H1 (cell line): ENCODE measurements at regions not wholly inside any gene's neighbourhood (a gene's known extent, or its start where the extent isn't known, plus 50 kb on each side); places are given as distances from the start of the nearest gene placed in this dataset.

ENCODE experiments used
- CTCF ChIA-PET: fragments of 300-600 bp; sonication (Branson Sonifier 250); formaldehyde crosslinking; loops from one replicate; lab custom pipeline; 2021; ENCODE audit not compliant: partially characterized antibody; lab: Charles Lee
- POLR2A ChIA-PET: fragments of 300-600 bp; sonication (Branson Sonifier 250); formaldehyde crosslinking; loops from one replicate; lab custom pipeline; 2021; ENCODE audit warnings: inconsistent platforms; ENCODE audit not compliant: partially characterized antibody; lab: Charles Lee
- DNase-seq, 2 experiments: peaks; one replicate each; pipeline versions ENCODE4 v3.0.0 to v3.0.0-alpha.2; 2010 to 2022; ENCODE audit warnings: low spot score in 2 of 2, low read depth in 1 of 2, mixed read lengths in 1 of 2
- FAIRE-seq: peaks from 2 replicates; lab custom pipeline; 2011; peaks lifted over from hg19 to GRCh38; lab: Jason Lieb, UNC
- H2AFZ ChIP-seq: 2 replicates; pipeline ENCODE4 v1.8.1; 2012; ENCODE audit warnings: low read length, inconsistent platforms
- H2AK5ac ChIP-seq: 2 replicates; pipeline ENCODE4 v1.6.1; 2013; ENCODE audit warnings: low read depth, low read length
- H2BK120ac ChIP-seq: replicated peaks from 2 replicates; pipeline ENCODE3; 2013; ENCODE audit warnings: low read depth, low read length, inconsistent platforms
- H2BK12ac ChIP-seq: 2 replicates; pipeline ENCODE4 v1.6.1; 2013; ENCODE audit warnings: low read depth, low read length
- H2BK15ac ChIP-seq: 2 replicates; pipeline ENCODE4 v1.6.1; 2013; ENCODE audit warnings: low read length
- H2BK20ac ChIP-seq: 2 replicates; pipeline ENCODE4 v1.6.1; 2013; ENCODE audit warnings: low read length
- H2BK5ac ChIP-seq: 2 replicates; pipeline ENCODE4 v1.6.1; 2013; ENCODE audit warnings: low read depth, low read length
- H3K14ac ChIP-seq: 2 replicates; pipeline ENCODE4 v1.6.1; 2013; ENCODE audit warnings: inconsistent platforms; ENCODE audit not compliant: insufficient read length
- H3K18ac ChIP-seq: 2 replicates; pipeline ENCODE4 v1.6.1; 2013; ENCODE audit warnings: low read length; ENCODE audit errors: extremely low read depth
- H3K23ac ChIP-seq: 2 replicates; pipeline ENCODE4 v1.6.1; 2013; ENCODE audit warnings: inconsistent platforms; ENCODE audit not compliant: insufficient read length
- H3K23me2 ChIP-seq: 2 replicates; pipeline ENCODE4 v1.6.1; 2013; ENCODE audit warnings: low read depth, low read length
- H3K27ac ChIP-seq: 2 replicates; pipeline ENCODE4 v1.6.1; 2011; ENCODE audit warnings: low read depth, low read length, inconsistent platforms
- H3K27me3 ChIP-seq, 4 experiments: replicated peaks in 1 of 4; 1 replicate in 1 of 4; 2 replicates in 3 of 4; pipeline versions ENCODE4 v1.6.1 to v1.8.1; 2011 to 2013; ENCODE audit warnings: low read length in 3 of 4, mild to moderate bottlenecking in 3 of 4, inconsistent platforms in 2 of 4, mixed read lengths in 2 of 4, moderate library complexity in 1 of 4; ENCODE audit not compliant: control insufficient read depth in 3 of 4, insufficient read depth in 3 of 4; ENCODE audit errors: extremely low read depth in 1 of 4
- H3K36me3 ChIP-seq, 4 experiments: 2 replicates each; pipeline versions ENCODE4 v1.6.1 to v1.8.1; 2011 to 2013; ENCODE audit warnings: mild to moderate bottlenecking in 4 of 4, low read length in 3 of 4, moderate library complexity in 2 of 4, control low read depth in 1 of 4, inconsistent platforms in 1 of 4; ENCODE audit not compliant: insufficient read depth in 4 of 4, control insufficient read depth in 2 of 4
- H3K4ac ChIP-seq: replicated peaks from 2 replicates; pipeline ENCODE3; 2013; ENCODE audit warnings: low read length, low read depth, mixed read lengths, inconsistent platforms; ENCODE audit not compliant: insufficient read length
- H3K4me1 ChIP-seq, 4 experiments: replicated peaks in 1 of 4; 1 replicate in 1 of 4; 2 replicates in 3 of 4; pipeline versions ENCODE4 v1.6.1 to v1.8.1; 2011 to 2013; ENCODE audit warnings: low read length in 3 of 4, inconsistent platforms in 2 of 4, mixed read lengths in 1 of 4; ENCODE audit not compliant: insufficient read depth in 4 of 4, control insufficient read depth in 3 of 4
- H3K4me2 ChIP-seq, 2 experiments: 2 replicates each; pipeline versions ENCODE4 v1.6.1 to v1.8.1; 2011 to 2013; ENCODE audit warnings: low read depth in 2 of 2, low read length in 2 of 2, control low read depth in 1 of 2, inconsistent platforms in 1 of 2, mild to moderate bottlenecking in 1 of 2; ENCODE audit not compliant: insufficient read depth in 1 of 2
- H3K4me3 ChIP-seq, 4 experiments: fragments of 200-600, 300-600 bp in 1 of 4; sonication (generic), shearing (Covaris generic), sonication (Bioruptor Twin) in 1 of 4; 2 replicates each; pipeline versions ENCODE4 v1.5.1 to v1.8.1; 2011 to 2016; ENCODE audit warnings: low read length in 4 of 4, low read depth in 3 of 4, control low read depth in 2 of 4, inconsistent platforms in 2 of 4, mild to moderate bottlenecking in 2 of 4, mixed read lengths in 1 of 4, moderate library complexity in 1 of 4; ENCODE audit not compliant: insufficient read depth in 2 of 4; ENCODE audit errors: extremely low read depth in 1 of 4
- H3K56ac ChIP-seq: replicated peaks from 2 replicates; pipeline ENCODE3; 2013; ENCODE audit warnings: low read depth, mild to moderate bottlenecking, mixed read lengths, low read length, inconsistent platforms; ENCODE audit not compliant: insufficient read length
- H3K79me1 ChIP-seq: 2 replicates; pipeline ENCODE4 v1.6.1; 2013; ENCODE audit warnings: low read depth, low read length, control low read depth
- H3K79me2 ChIP-seq, 2 experiments: 2 replicates each; pipeline versions ENCODE4 v1.6.1 to v1.8.1; 2012 to 2013; ENCODE audit warnings: low read length in 2 of 2, mild to moderate bottlenecking in 2 of 2, inconsistent platforms in 1 of 2; ENCODE audit not compliant: insufficient read depth in 2 of 2, control insufficient read depth in 1 of 2
- H3K9ac ChIP-seq, 4 experiments: replicated peaks in 1 of 4; 1 replicate in 1 of 4; 2 replicates in 3 of 4; pipeline versions ENCODE4 v1.6.1 to v1.8.1; 2011 to 2013; ENCODE audit warnings: low read depth in 3 of 4, low read length in 3 of 4, control low read depth in 2 of 4, mild to moderate bottlenecking in 2 of 4, moderate library complexity in 2 of 4, inconsistent platforms in 1 of 4; ENCODE audit errors: extremely low read depth in 1 of 4
- H3K9me3 ChIP-seq, 2 experiments: 2 replicates each; pipeline versions ENCODE4 v1.6.1 to v1.8.1; 2012 to 2013; ENCODE audit warnings: mild to moderate bottlenecking in 2 of 2, moderate library complexity in 2 of 2, control low read depth in 1 of 2, inconsistent platforms in 1 of 2, low read depth in 1 of 2, low read length in 1 of 2, mixed read lengths in 1 of 2; ENCODE audit not compliant: insufficient read depth in 2 of 2
- H4K20me1 ChIP-seq, 2 experiments: replicated peaks in 1 of 2; 2 replicates each; pipeline versions ENCODE3 to v1.8.1; 2011 to 2013; ENCODE audit warnings: inconsistent platforms in 2 of 2, low read length in 2 of 2, mild to moderate bottlenecking in 1 of 2; ENCODE audit not compliant: insufficient read depth in 2 of 2, control insufficient read depth in 1 of 2
- H4K5ac ChIP-seq: 2 replicates; pipeline ENCODE4 v1.6.1; 2013; ENCODE audit warnings: low read length, low read depth, mixed read lengths, inconsistent platforms; ENCODE audit not compliant: insufficient read length
- H4K8ac ChIP-seq: 2 replicates; pipeline ENCODE4 v1.8.0; 2013; ENCODE audit warnings: mild to moderate bottlenecking, moderate library complexity, low read length, inconsistent platforms; ENCODE audit not compliant: insufficient read depth; ENCODE audit errors: extremely low read depth
- H4K91ac ChIP-seq: replicated peaks from 2 replicates; pipeline ENCODE3; 2013; ENCODE audit warnings: low read length, mixed read lengths, inconsistent platforms; ENCODE audit not compliant: insufficient read length
- ASH2L ChIP-seq: fragments of 200-600, 300-600 bp; sonication (generic); IDR thresholded peaks from one replicate; pipeline ENCODE4 v1.7.1; 2017; ENCODE audit warnings: low read length
- CHD2 ChIP-seq: IDR thresholded peaks from 2 replicates; pipeline ENCODE4 v1.6.1; 2012; ENCODE audit warnings: low read length, improper control_type of control experiment
- CTBP2 ChIP-seq: IDR thresholded peaks from 2 replicates; pipeline ENCODE4 v1.7.0; 2011; ENCODE audit warnings: borderline replicate concordance, mild to moderate bottlenecking, moderate library complexity, mixed read lengths, low read length; ENCODE audit not compliant: insufficient read depth, insufficient read length
- WGBS, 2 experiments: shearing (Covaris generic) in 1 of 2; methylation state at CpG; one replicate each; pipeline versions ENCODE4 v1.1.6 to v1.1.7; 2013 to 2015; ENCODE audit warnings: low lambda C conversion rate in 2 of 2, mixed read lengths in 2 of 2, inconsistent platforms in 1 of 2, low coverage in 1 of 2, missing lambda C conversion rate in 1 of 2; ENCODE audit not compliant: insufficient replicate concordance in 2 of 2, insufficient coverage in 1 of 2, insufficient read length in 1 of 2; ENCODE audit errors: extremely low coverage in 1 of 2, missing lambda C conversion rate in 1 of 2; 5-methylcytosine and 5-hydroxymethylcytosine counted together

DNA sequence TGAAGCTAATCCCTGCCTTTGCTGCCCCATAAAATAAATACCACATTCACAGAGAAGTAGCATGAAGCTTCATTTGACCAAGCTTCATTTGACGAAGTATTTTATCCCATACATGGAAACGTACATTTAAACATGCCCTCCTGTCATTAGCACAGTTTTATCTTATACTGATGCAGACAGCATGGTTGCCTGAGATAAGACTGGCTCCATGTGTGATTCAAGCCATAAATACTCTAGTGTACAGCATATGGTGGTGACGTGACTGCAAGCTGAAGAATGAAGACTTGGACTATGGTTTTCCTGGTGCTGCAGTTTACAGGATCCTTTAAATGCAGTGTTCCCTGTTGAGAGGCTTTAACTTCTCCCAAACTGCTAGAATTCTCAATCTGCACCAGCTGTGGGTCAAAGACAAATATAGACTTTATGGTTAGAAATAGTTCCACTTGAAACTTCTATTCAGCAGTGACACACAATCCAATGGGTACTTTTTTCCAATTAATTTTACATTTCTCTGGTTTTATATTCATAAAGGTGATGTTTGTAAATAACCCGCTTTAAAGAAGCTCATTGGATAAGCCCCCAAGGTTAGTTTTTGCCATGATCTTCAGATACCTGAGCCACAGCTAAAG lies 64.9 kb downstream of the CYB561 start:
- H3K27me3 ChIP-seq = no peaks in the 10 kb centered on the region
- no peak overlapping the region for H3K14ac ChIP-seq
- no peak overlapping the region for H2AFZ ChIP-seq
- ChIA-PET POLR2A (no interaction called here), CTCF (interaction anchor here (1.1 to 2.3 kb wide), 8 partner anchors 11 to 385 kb away, joined by 3 to 15 read pairs (median 4); no protein-coding TSS in a partner anchor)
- no peak overlapping the region for H2BK120ac ChIP-seq
- H3K18ac ChIP-seq = no peak overlapping the region
- H3K4me2 ChIP-seq = no peak overlapping the region
- no peaks in the 10 kb centered on the region for H3K23me2 ChIP-seq
- peaks cover 4 to 13% of the 10 kb centered on the region in 2 experiments; a peak in 2 of 4 replicates for H3K9me3 ChIP-seq
- DNase-seq = no peak
- no peak overlapping the region for H2BK20ac ChIP-seq
- H3K27ac ChIP-seq = no peak overlapping the region
- H4K8ac ChIP-seq = no peak overlapping the region
- no peaks in the 10 kb centered on the region for H3K79me1 ChIP-seq
- H3K4me1 ChIP-seq = no peaks in the 10 kb centered on the region
- no peak overlapping the region for H3K4ac ChIP-seq
- H3K36me3 ChIP-seq = peaks cover 0 to 4% (median 0%) of the 10 kb centered on the region in 4 experiments; a peak in 1 of 8 replicates
- H3K79me2 ChIP-seq = no peaks in the 10 kb centered on the region
- no peak overlapping the region for H3K9ac ChIP-seq
- no peak for TF ChIP-seq ASH2L
- TF ChIP-seq CHD2 = no peak
- TF ChIP-seq CTBP2 = no peak
- H3K23ac ChIP-seq = no peak overlapping the region
- no peak overlapping the region for H2BK12ac ChIP-seq
- no peaks in the 10 kb centered on the region for H4K20me1 ChIP-seq
- FAIRE-seq = no peak
- H4K5ac ChIP-seq = no peak overlapping the region
- H2AK5ac ChIP-seq = no peak overlapping the region
- H3K4me3 ChIP-seq = no peak overlapping the region
- no peak overlapping the region for H2BK15ac ChIP-seq
- H3K56ac ChIP-seq = no peak overlapping the region
- WGBS, 2 experiments = 83% methylated on average over 4 of the region's 4 CpGs; no CpG with 5 or more reads in 1 of the 2 experiments
- H4K91ac ChIP-seq = no peak overlapping the region
- no peak overlapping the region for H2BK5ac ChIP-seq
